Loucy (cell line): ENCODE measurements at regions not wholly inside any gene's neighbourhood (a gene's known extent, or its start where the extent isn't known, plus 50 kb on each side); places are given as distances from the start of the nearest gene placed in this dataset.

Source experiments
- EZH2phosphoT487 ChIP-seq: fragments of 200-600 bp; IDR thresholded peaks from 2 replicates; pipeline ENCODE4 v1.6.1; 2018; ENCODE audit warnings: antibody characterized with exemption, mild to moderate bottlenecking, moderate library complexity, borderline replicate concordance
- TF ChIP-seq, protein P1 (sequence below): fragments of 200-600 bp; sonication (generic); conservative IDR thresholded peaks from 2 replicates; pipeline ENCODE4 v1.5.1; 2014; ENCODE audit warnings: mild to moderate bottlenecking, antibody characterized with exemption, low read length

DNA sequence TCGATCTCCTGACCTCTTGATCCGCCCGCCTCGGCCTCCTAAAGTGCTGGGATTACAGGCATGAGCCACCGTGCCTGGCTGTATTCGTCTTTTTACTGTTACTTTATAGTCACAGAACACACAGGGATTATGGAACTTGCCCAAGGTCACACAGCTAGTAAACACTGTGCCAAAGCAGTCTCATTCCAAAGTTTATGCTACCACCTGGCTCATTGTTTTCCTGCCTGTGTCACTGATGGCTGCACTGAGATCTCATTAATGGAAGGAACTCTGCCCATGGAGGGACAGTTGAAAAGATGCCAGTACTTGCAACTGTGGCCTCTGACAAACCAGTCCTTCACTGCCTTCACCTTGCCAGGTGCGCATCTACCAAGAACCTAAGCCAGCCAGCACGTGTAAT is 517.7 kb downstream of the BCOR start:
- TF ChIP-seq, protein P1, sequence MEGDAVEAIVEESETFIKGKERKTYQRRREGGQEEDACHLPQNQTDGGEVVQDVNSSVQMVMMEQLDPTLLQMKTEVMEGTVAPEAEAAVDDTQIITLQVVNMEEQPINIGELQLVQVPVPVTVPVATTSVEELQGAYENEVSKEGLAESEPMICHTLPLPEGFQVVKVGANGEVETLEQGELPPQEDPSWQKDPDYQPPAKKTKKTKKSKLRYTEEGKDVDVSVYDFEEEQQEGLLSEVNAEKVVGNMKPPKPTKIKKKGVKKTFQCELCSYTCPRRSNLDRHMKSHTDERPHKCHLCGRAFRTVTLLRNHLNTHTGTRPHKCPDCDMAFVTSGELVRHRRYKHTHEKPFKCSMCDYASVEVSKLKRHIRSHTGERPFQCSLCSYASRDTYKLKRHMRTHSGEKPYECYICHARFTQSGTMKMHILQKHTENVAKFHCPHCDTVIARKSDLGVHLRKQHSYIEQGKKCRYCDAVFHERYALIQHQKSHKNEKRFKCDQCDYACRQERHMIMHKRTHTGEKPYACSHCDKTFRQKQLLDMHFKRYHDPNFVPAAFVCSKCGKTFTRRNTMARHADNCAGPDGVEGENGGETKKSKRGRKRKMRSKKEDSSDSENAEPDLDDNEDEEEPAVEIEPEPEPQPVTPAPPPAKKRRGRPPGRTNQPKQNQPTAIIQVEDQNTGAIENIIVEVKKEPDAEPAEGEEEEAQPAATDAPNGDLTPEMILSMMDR: no peak
- TF ChIP-seq EZH2phosphoT487: no peak
